Breast epithelium (tissue), 4 donors: ENCODE measurements at regions not wholly inside any gene's neighbourhood (a gene's known extent, or its start where the extent isn't known, plus 50 kb on each side); places are given as distances from the start of the nearest gene placed in this dataset.

Source experiments
- DNase-seq, 2 donors: peaks; one replicate each; pipeline ENCODE4 v3.0.0-alpha.2; 2019; ENCODE audit warnings: low spot score in 2 of 2
- H3K27ac ChIP-seq, 2 donors: fragments of 200-600 bp; sonication (generic) in 1 of 2; one replicate each; pipeline ENCODE4 v1.5.1; 2016 to 2019; ENCODE audit warnings: mild to moderate bottlenecking in 1 of 2
- H3K27me3 ChIP-seq, 2 donors: fragments of 200-600 bp; sonication (generic) in 1 of 2; one replicate each; pipeline versions ENCODE4 v1.5.1 to v1.6.0; 2017 to 2019; ENCODE audit warnings: control low read depth in 1 of 2, mild to moderate bottlenecking in 1 of 2
- H3K36me3 ChIP-seq: fragments of 200-600 bp; one replicate; pipeline ENCODE4 v1.5.1; 2019
- H3K4me1 ChIP-seq, 2 donors: fragments of 200-600 bp; sonication (generic); one replicate each; pipeline ENCODE4 v1.5.1; 2016 to 2019; ENCODE audit warnings: control low read depth in 1 of 2
- H3K4me3 ChIP-seq, 3 donors: fragments of 200-600 bp; sonication (generic); 1 replicate in 2 of 3; 2 replicates in 1 of 3; pipeline ENCODE4 v1.5.1; 2016 to 2019; ENCODE audit warnings: mild to moderate bottlenecking in 3 of 3, moderate library complexity in 2 of 3
- H3K9me3 ChIP-seq, 2 donors: fragments of 200-600 bp; sonication (generic) in 1 of 2; one replicate each; pipeline ENCODE4 v1.5.1; 2016 to 2019; ENCODE audit warnings: control low read depth in 1 of 2
- POLR2A ChIP-seq: fragments of 450-650 bp; IDR thresholded peaks from one replicate; pipeline ENCODE4 v1.6.1; 2016; ENCODE audit warnings: antibody characterized with exemption, mild to moderate bottlenecking, moderate library complexity
- POLR2AphosphoS5 ChIP-seq, 3 donors: sonication (generic); formaldehyde crosslinking; IDR thresholded peaks; one replicate each; pipeline ENCODE4 v1.6.1; 2017; ENCODE audit warnings: antibody characterized with exemption in 3 of 3
- intact Hi-C: fragments of 100-400 bp; cut with DNase I; formaldehyde crosslinking; loops from one replicate; pipeline ENCODE4 v1.15.1; 2023; ENCODE audit warnings: low total_unique reads
- TF ChIP-seq, protein P1 (sequence below), 3 donors: fragments of 450-650 bp; IDR thresholded peaks; one replicate each; pipeline ENCODE4 v1.5.1; 2016 to 2017; ENCODE audit warnings: antibody characterized with exemption in 3 of 3, mild to moderate bottlenecking in 3 of 3, moderate library complexity in 3 of 3

- Histone ChIP-seq H3K27ac (peak overlapping the region; percentile 92 to 93), H3K4me3 (peak overlapping the region; percentile 55 to 73 (median 66)), H3K36me3 (no peaks in the 10 kb centered on the region), H3K27me3 (no peaks in the 10 kb centered on the region), H3K9me3 (no peaks in the 10 kb centered on the region), H3K4me1 (peaks cover 0 to 10% of the 10 kb centered on the region in 2 donors)
- intact Hi-C loops, result no loop called here
- peak; percentile 67 to 90 for DNase-seq
- peak; percentile 42 to 53 (median 47) for TF ChIP-seq POLR2AphosphoS5 (IDR thresholded peaks at IDR 0.05)
- TF ChIP-seq POLR2A, result no peak
- TF ChIP-seq, protein P1, sequence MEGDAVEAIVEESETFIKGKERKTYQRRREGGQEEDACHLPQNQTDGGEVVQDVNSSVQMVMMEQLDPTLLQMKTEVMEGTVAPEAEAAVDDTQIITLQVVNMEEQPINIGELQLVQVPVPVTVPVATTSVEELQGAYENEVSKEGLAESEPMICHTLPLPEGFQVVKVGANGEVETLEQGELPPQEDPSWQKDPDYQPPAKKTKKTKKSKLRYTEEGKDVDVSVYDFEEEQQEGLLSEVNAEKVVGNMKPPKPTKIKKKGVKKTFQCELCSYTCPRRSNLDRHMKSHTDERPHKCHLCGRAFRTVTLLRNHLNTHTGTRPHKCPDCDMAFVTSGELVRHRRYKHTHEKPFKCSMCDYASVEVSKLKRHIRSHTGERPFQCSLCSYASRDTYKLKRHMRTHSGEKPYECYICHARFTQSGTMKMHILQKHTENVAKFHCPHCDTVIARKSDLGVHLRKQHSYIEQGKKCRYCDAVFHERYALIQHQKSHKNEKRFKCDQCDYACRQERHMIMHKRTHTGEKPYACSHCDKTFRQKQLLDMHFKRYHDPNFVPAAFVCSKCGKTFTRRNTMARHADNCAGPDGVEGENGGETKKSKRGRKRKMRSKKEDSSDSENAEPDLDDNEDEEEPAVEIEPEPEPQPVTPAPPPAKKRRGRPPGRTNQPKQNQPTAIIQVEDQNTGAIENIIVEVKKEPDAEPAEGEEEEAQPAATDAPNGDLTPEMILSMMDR (IDR thresholded peaks at IDR 0.05), result no peak
These were observed 134.7 kb upstream of the DMRT1 start for GRCh38 chr9:706606-707459.

DNA sequence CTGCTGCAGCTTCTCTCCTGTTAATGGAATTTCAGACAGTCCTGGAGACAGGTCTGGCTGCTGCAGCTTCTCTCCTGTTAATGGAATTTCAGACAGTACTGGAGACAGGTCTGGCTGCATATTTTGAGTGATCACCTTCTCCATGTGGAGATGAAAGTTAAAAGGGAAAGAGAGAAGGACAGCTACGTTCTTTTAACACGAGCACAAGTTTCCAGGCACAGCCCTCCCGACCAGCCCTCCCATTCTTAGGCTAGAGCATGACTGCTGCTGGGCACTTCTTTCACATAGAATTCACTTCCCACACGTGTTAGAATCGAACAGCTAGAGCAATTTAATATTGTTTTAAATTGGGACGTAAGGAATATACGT, 133.3 kb upstream of the DMRT1 start:
- DNase-seq, result no peak
- no peaks in the 10 kb centered on the region for H3K9me3 ChIP-seq
- no peaks in the 10 kb centered on the region for H3K36me3 ChIP-seq
- H3K27ac ChIP-seq, result peak overlapping the region; percentile 71 to 81
- peaks cover 0 to 10% of the 10 kb centered on the region in 2 donors for H3K4me1 ChIP-seq
- intact Hi-C loops, result no loop called here
- TF ChIP-seq POLR2AphosphoS5 (IDR thresholded peaks at IDR 0.05) (no peak), POLR2A (no peak)
- TF ChIP-seq, protein P1 (IDR thresholded peaks at IDR 0.05), result no peak
- peak overlapping the region; percentile 12 to 64 (median 42) for H3K4me3 ChIP-seq
- no peaks in the 10 kb centered on the region for H3K27me3 ChIP-seq

- DNase-seq, result no peak
- Histone ChIP-seq H3K4me3 (peak overlapping the region; percentile 12 to 64 (median 42)), H3K27me3 (no peaks in the 10 kb centered on the region), H3K9me3 (no peaks in the 10 kb centered on the region), H3K4me1 (peaks cover 0 to 10% of the 10 kb centered on the region in 2 donors), H3K27ac (peak overlapping the region; percentile 71 to 81), H3K36me3 (no peaks in the 10 kb centered on the region)
- intact Hi-C loops, result loop anchor here (1.0 kb wide), 1 partner anchor 35 kb away; no protein-coding TSS in a partner anchor
- TF ChIP-seq POLR2AphosphoS5 (IDR thresholded peaks at IDR 0.05) (peak in 1 of 3 donors; percentile 21), POLR2A (no peak)
These were observed 132.7 kb upstream of the DMRT1 start for GRCh38 chr9:708551-709432.

DNA sequence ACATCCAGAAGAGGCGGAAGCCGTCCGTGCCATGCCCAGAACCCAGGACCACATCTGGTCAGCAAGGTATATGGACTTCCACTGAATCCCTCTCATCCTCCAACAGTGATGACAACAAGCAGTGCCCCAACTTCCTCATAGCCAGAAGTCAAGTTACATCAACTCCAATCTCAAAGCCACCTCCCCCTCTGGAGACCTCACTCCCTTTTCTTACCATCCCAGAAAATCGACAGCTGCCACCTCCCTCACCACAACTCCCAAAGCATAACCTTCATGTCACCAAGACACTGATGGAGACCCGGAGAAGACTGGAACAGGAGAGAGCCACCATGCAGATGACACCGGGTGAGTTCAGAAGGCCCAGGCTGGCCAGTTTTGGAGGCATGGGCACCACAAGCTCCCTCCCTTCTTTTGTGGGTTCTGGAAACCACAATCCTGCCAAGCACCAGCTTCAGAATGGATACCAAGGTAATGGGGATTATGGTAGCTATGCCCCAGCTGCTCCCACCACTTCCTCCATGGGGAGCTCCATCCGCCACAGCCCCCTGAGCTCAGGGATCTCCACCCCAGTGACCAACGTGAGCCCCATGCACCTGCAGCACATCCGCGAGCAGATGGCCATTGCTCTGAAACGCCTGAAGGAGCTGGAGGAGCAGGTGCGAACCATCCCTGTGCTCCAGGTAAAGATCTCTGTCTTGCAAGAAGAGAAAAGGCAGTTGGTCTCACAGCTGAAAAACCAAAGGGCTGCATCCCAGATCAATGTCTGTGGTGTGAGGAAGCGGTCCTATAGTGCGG, 130.3 kb upstream of the DMRT1 start:
- DNase-seq, result no peak
- intact Hi-C loops, result no loop called here
- Histone ChIP-seq H3K27me3 (no peaks in the 10 kb centered on the region), H3K9me3 (no peaks in the 10 kb centered on the region), H3K4me1 (peaks cover 0 to 18% of the 10 kb centered on the region in 2 donors), H3K36me3 (no peaks in the 10 kb centered on the region), H3K27ac (peak overlapping the region; percentile 16 to 29), H3K4me3 (no peak overlapping the region)
- no peak for TF ChIP-seq POLR2A
- TF ChIP-seq POLR2AphosphoS5 (IDR thresholded peaks at IDR 0.05), result no peak
- TF ChIP-seq, protein P1 (IDR thresholded peaks at IDR 0.05), result no peak
